DOHH2 (cell line): ENCODE measurements at regions not wholly inside any gene's neighbourhood (a gene's known extent, or its start where the extent isn't known, plus 50 kb on each side); places are given as distances from the start of the nearest gene placed in this dataset.

Experiments
- H3F3A ChIP-seq: fragments of 200-600 bp; sonication (generic), shearing (Covaris generic); 2 replicates; pipeline ENCODE4 v1.6.0; 2016; ENCODE audit warnings: antibody characterized with exemption, mild to moderate bottlenecking; ENCODE audit not compliant: control insufficient read depth, insufficient read depth
- H3K27ac ChIP-seq: fragments of 200-600 bp; sonication (generic); 2 replicates; pipeline ENCODE4 v1.5.1; 2014; ENCODE audit warnings: low read depth, mild to moderate bottlenecking, low read length, moderate library complexity
- H3K27me3 ChIP-seq: fragments of 200-600 bp; sonication (generic); 2 replicates; pipeline ENCODE4 v1.6.1; 2014; ENCODE audit warnings: mild to moderate bottlenecking, low read length, mixed read lengths; ENCODE audit not compliant: control insufficient read depth
- H3K36me3 ChIP-seq: fragments of 200-600 bp; sonication (generic); 2 replicates; pipeline ENCODE4 v1.6.1; 2014; ENCODE audit warnings: mild to moderate bottlenecking, low read length, moderate library complexity, mixed read lengths; ENCODE audit not compliant: control insufficient read depth
- H3K4me1 ChIP-seq: fragments of 200-600 bp; sonication (generic); 2 replicates; pipeline ENCODE4 v1.6.1; 2014; ENCODE audit warnings: mild to moderate bottlenecking, low read length, mixed read lengths; ENCODE audit not compliant: control insufficient read depth
- H3K4me2 ChIP-seq: fragments of 200-600 bp; sonication (generic); 2 replicates; pipeline ENCODE4 v1.6.0; 2014; ENCODE audit warnings: mild to moderate bottlenecking, low read length, moderate library complexity
- H3K4me3 ChIP-seq: fragments of 200-600 bp; sonication (generic); 2 replicates; pipeline ENCODE4 v1.5.1; 2014; ENCODE audit warnings: mild to moderate bottlenecking, low read length, mixed read lengths
- H3K79me2 ChIP-seq: fragments of 200-600 bp; sonication (generic); 2 replicates; pipeline ENCODE4 v1.6.1; 2014; ENCODE audit warnings: mild to moderate bottlenecking, low read length, mixed read lengths; ENCODE audit not compliant: control insufficient read depth
- H3K9me2 ChIP-seq: fragments of 200-600 bp; sonication (generic); replicated peaks from 2 replicates; pipeline ENCODE4 v1.6.1; 2014; ENCODE audit warnings: mild to moderate bottlenecking, low read length, mixed read lengths; ENCODE audit not compliant: control insufficient read depth
- H3K9me3 ChIP-seq: fragments of 200-600 bp; sonication (generic); 2 replicates; pipeline ENCODE4 v1.6.1; 2014; ENCODE audit warnings: antibody characterized with exemption, low read length, mixed read lengths; ENCODE audit not compliant: control insufficient read depth, insufficient read depth
- H4K20me1 ChIP-seq: fragments of 200-600 bp; sonication (generic); 2 replicates; pipeline ENCODE4 v1.6.0; 2014; ENCODE audit warnings: low read depth, mild to moderate bottlenecking, antibody characterized with exemption, low read length, moderate library complexity; ENCODE audit not compliant: control insufficient read depth, insufficient read depth
- EZH2phosphoT487 ChIP-seq: fragments of 200-600 bp; sonication (generic); IDR thresholded peaks from 2 replicates; pipeline ENCODE4 v1.6.1; 2017; ENCODE audit warnings: borderline replicate concordance, mild to moderate bottlenecking, antibody characterized with exemption, low read length, moderate library complexity, mixed read lengths
- TF ChIP-seq, protein P1 (sequence below): fragments of 200-600 bp; sonication (generic); IDR thresholded peaks from one replicate; pipeline ENCODE4 v1.5.1; 2014; ENCODE audit warnings: antibody characterized with exemption, mild to moderate bottlenecking, low read depth, low read length; ENCODE audit not compliant: poor library complexity, severe bottlenecking

GRCh38 chr14:98761993-98762392, 510.0 kb downstream of the BCL11B start:
- Histone ChIP-seq H3K4me2 (no peak overlapping the region), H3K27ac (no peak overlapping the region), H4K20me1 (no peaks in the 10 kb centered on the region), H3K9me2 (no peaks in the 10 kb centered on the region), H3K27me3 (no peaks in the 10 kb centered on the region), H3K9me3 (peaks cover 8% of the 10 kb centered on the region; the same call in 1 of the 2 replicates), H3F3A (no peaks in the 10 kb centered on the region), H3K4me1 (no peaks in the 10 kb centered on the region), H3K36me3 (no peaks in the 10 kb centered on the region), H3K79me2 (no peaks in the 10 kb centered on the region), H3K4me3 (no peak overlapping the region)
- TF ChIP-seq, protein P1, sequence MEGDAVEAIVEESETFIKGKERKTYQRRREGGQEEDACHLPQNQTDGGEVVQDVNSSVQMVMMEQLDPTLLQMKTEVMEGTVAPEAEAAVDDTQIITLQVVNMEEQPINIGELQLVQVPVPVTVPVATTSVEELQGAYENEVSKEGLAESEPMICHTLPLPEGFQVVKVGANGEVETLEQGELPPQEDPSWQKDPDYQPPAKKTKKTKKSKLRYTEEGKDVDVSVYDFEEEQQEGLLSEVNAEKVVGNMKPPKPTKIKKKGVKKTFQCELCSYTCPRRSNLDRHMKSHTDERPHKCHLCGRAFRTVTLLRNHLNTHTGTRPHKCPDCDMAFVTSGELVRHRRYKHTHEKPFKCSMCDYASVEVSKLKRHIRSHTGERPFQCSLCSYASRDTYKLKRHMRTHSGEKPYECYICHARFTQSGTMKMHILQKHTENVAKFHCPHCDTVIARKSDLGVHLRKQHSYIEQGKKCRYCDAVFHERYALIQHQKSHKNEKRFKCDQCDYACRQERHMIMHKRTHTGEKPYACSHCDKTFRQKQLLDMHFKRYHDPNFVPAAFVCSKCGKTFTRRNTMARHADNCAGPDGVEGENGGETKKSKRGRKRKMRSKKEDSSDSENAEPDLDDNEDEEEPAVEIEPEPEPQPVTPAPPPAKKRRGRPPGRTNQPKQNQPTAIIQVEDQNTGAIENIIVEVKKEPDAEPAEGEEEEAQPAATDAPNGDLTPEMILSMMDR = no peak
- TF ChIP-seq EZH2phosphoT487 = no peak

DNA sequence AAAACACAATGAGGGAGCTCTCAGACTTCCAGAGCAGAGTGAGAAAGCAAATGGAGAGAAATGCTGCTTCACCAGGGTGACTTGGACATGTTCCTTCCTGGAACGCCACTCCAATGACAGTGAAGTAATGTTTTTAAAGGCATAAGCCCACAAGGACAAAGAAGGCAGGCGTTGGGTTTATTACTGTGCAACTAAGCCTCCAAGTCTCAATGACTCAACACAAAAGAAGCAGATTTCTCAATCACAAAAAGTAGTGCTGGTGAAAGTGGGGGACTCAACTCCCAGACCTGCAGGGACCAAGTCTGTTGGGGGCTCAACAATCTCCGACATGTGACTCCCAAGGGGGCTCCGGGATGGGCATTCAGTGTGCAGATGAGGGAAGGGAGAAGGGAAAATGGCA, 505.2 kb downstream of the BCL11B start:
- Histone ChIP-seq H3K27me3 (no peaks in the 10 kb centered on the region), H3K4me3 (no peak overlapping the region), H4K20me1 (no peaks in the 10 kb centered on the region), H3K4me1 (no peaks in the 10 kb centered on the region), H3K79me2 (no peaks in the 10 kb centered on the region), H3K9me3 (no peaks in the 10 kb centered on the region), H3F3A (no peaks in the 10 kb centered on the region), H3K9me2 (no peaks in the 10 kb centered on the region), H3K27ac (no peak overlapping the region), H3K36me3 (no peaks in the 10 kb centered on the region), H3K4me2 (no peak overlapping the region)
- TF ChIP-seq, protein P1 = no peak
- TF ChIP-seq EZH2phosphoT487 = no peak

DNA sequence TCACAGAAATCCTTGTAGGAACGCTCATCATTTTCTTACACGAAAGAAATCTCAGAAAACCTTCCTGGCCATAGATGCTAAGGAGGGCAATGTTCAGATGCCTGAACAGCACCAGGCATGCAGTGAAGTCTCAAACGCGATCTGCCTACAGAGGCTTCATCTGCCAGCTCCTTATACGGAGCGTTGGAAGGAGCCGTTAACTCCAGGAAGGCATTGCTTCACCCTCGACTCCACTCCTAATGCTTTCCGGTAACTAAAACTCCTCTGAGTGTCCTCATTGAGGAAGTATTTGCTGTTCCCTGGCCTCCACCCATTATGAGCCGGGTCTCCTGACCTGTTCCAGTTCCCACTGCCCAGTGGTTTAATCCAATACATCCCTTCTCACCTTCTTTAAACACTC, 502.7 kb downstream of the BCL11B start:
- no peaks in the 10 kb centered on the region for H4K20me1 ChIP-seq
- no peaks in the 10 kb centered on the region for H3F3A ChIP-seq
- no peak overlapping the region for H3K4me2 ChIP-seq
- no peaks in the 10 kb centered on the region for H3K9me3 ChIP-seq
- H3K27me3 ChIP-seq = no peaks in the 10 kb centered on the region
- TF ChIP-seq EZH2phosphoT487 = no peak
- TF ChIP-seq, protein P1 = no peak
- no peak overlapping the region for H3K4me3 ChIP-seq
- no peaks in the 10 kb centered on the region for H3K9me2 ChIP-seq
- H3K36me3 ChIP-seq = no peaks in the 10 kb centered on the region
- H3K4me1 ChIP-seq = no peaks in the 10 kb centered on the region
- H3K27ac ChIP-seq = no peak overlapping the region
- H3K79me2 ChIP-seq = no peaks in the 10 kb centered on the region

DNA sequence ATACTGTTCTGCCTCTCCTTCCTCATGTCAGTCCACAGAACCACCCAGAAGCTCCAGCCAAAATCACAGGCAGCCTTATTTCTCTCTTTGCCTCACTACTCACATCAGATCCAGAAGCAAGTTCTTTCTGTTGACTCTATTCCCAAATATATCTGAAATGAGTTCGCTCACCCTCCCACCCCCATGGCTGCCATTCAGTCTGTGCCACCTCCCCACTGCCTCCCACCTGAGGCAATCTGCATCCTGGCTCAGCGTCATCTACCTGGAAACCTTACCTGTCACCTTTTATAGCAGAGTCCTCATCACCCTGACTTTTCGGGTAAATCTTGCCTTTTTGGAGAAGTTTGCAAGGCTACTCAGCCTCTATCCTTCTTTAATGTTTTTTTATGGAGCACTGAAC, 501.8 kb downstream of the BCL11B start:
- Histone ChIP-seq H3K79me2 (no peaks in the 10 kb centered on the region), H3K9me2 (no peaks in the 10 kb centered on the region), H3K4me3 (no peak overlapping the region), H3K36me3 (no peaks in the 10 kb centered on the region), H3K9me3 (no peaks in the 10 kb centered on the region), H3K4me2 (no peak overlapping the region), H4K20me1 (no peaks in the 10 kb centered on the region), H3F3A (no peaks in the 10 kb centered on the region), H3K27ac (no peak overlapping the region), H3K27me3 (no peaks in the 10 kb centered on the region), H3K4me1 (no peaks in the 10 kb centered on the region)
- TF ChIP-seq, protein P1 = no peak
- no peak for TF ChIP-seq EZH2phosphoT487
